ENCODE measurements at regions not wholly inside any gene's neighbourhood (a gene's known extent, or its start where the extent isn't known, plus 50 kb on each side); places are given as distances from the start of the nearest gene placed in this dataset.

- no peaks in the 10 kb centered on the region for H3K79me2 ChIP-seq (ENCODE audit: insufficient read depth, low read length)
- H4K20me1 ChIP-seq (ENCODE audit: low read depth, low read length): no peaks in the 10 kb centered on the region
- H3F3A ChIP-seq (ENCODE audit: insufficient read depth): no peaks in the 10 kb centered on the region
- H3K4me3 ChIP-seq (ENCODE audit: insufficient read depth, low read length, poor library complexity, severe bottlenecking): no peak overlapping the region
- H3K9ac ChIP-seq (ENCODE audit: low read length): no peak overlapping the region
- H3K27ac ChIP-seq (ENCODE audit: low read depth, low read length): no peak overlapping the region
- H2AFZ ChIP-seq (ENCODE audit: low read depth, low read length, severe bottlenecking): no peak overlapping the region
- no peaks in the 10 kb centered on the region for H3K9me2 ChIP-seq (replicated peaks; ENCODE audit: insufficient read depth, low read length)
- H3K36me3 ChIP-seq (ENCODE audit: low read length): no peaks in the 10 kb centered on the region
- no peak overlapping the region for H3K4me2 ChIP-seq (ENCODE audit: low read depth, low read length, poor library complexity, severe bottlenecking)
- TF ChIP-seq EZH2phosphoT487 (conservative IDR thresholded peaks at IDR 0.05; ENCODE audit: low read length) (no peak), CTCF (IDR thresholded peaks at IDR 0.05; ENCODE audit: insufficient read depth, low read length, poor library complexity, severe bottlenecking) (no peak)
- H3K9me3 ChIP-seq (ENCODE audit: insufficient read depth, low read length): no peaks in the 10 kb centered on the region
- no peaks in the 10 kb centered on the region for H3K27me3 ChIP-seq (ENCODE audit: low read length)
These were observed 393.3 kb downstream of the PPP3CA start for GRCh38 chr4:100954046-100954445.

GRCh38 chr4:100953616-100954015 is 393.7 kb downstream of the PPP3CA start:
- no peak overlapping the region for H3K4me3 ChIP-seq (ENCODE audit: insufficient read depth, low read length, poor library complexity, severe bottlenecking)
- H4K20me1 ChIP-seq (ENCODE audit: low read depth, low read length): no peaks in the 10 kb centered on the region
- TF ChIP-seq CTCF (IDR thresholded peaks at IDR 0.05; ENCODE audit: insufficient read depth, low read length, poor library complexity, severe bottlenecking): no peak
- no peak for TF ChIP-seq EZH2phosphoT487 (conservative IDR thresholded peaks at IDR 0.05; ENCODE audit: low read length)
- no peak overlapping the region for H3K9ac ChIP-seq (ENCODE audit: low read length)
- H3K9me2 ChIP-seq (replicated peaks; ENCODE audit: insufficient read depth, low read length): no peaks in the 10 kb centered on the region
- no peaks in the 10 kb centered on the region for H3K79me2 ChIP-seq (ENCODE audit: insufficient read depth, low read length)
- no peak overlapping the region for H2AFZ ChIP-seq (ENCODE audit: low read depth, low read length, severe bottlenecking)
- H3K27ac ChIP-seq (ENCODE audit: low read depth, low read length): no peak overlapping the region
- no peak overlapping the region for H3K4me2 ChIP-seq (ENCODE audit: low read depth, low read length, poor library complexity, severe bottlenecking)
- H3K27me3 ChIP-seq (ENCODE audit: low read length): no peaks in the 10 kb centered on the region
- no peaks in the 10 kb centered on the region for H3K9me3 ChIP-seq (ENCODE audit: insufficient read depth, low read length)
- no peaks in the 10 kb centered on the region for H3K36me3 ChIP-seq (ENCODE audit: low read length)
- no peaks in the 10 kb centered on the region for H3F3A ChIP-seq (ENCODE audit: insufficient read depth)

DNA sequence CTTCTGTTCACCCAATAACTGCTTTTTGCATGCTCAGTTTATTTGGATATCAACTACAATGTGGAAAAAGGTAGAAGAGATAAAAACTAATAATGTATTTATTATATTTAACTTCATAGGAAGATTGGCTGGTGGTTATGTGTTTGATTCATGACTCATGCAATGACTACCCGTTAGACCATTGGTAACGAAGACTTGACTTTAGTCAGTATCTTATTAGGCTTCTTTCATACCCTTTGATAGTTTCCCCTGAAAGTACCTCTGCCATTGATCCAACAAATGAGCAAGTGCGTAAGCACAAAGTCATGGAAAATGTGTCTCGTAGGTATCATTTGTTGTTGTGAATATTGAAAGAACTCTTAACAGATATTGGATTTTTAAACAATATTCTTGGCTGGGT is 394.7 kb downstream of the PPP3CA start:
- no peaks in the 10 kb centered on the region for H3K9me3 ChIP-seq (ENCODE audit: insufficient read depth, low read length)
- no peaks in the 10 kb centered on the region for H3K79me2 ChIP-seq (ENCODE audit: insufficient read depth, low read length)
- no peaks in the 10 kb centered on the region for H4K20me1 ChIP-seq (ENCODE audit: low read depth, low read length)
- H3F3A ChIP-seq (ENCODE audit: insufficient read depth): no peaks in the 10 kb centered on the region
- H3K9me2 ChIP-seq (replicated peaks; ENCODE audit: insufficient read depth, low read length): no peaks in the 10 kb centered on the region
- H3K4me3 ChIP-seq (ENCODE audit: insufficient read depth, low read length, poor library complexity, severe bottlenecking): no peak overlapping the region
- no peak overlapping the region for H3K27ac ChIP-seq (ENCODE audit: low read depth, low read length)
- no peak overlapping the region for H2AFZ ChIP-seq (ENCODE audit: low read depth, low read length, severe bottlenecking)
- H3K9ac ChIP-seq (ENCODE audit: low read length): no peak overlapping the region
- no peak overlapping the region for H3K4me2 ChIP-seq (ENCODE audit: low read depth, low read length, poor library complexity, severe bottlenecking)
- no peaks in the 10 kb centered on the region for H3K27me3 ChIP-seq (ENCODE audit: low read length)
- no peaks in the 10 kb centered on the region for H3K36me3 ChIP-seq (ENCODE audit: low read length)
- TF ChIP-seq CTCF (IDR thresholded peaks at IDR 0.05; ENCODE audit: insufficient read depth, low read length, poor library complexity, severe bottlenecking) (no peak), EZH2phosphoT487 (conservative IDR thresholded peaks at IDR 0.05; ENCODE audit: low read length) (no peak)

All from SU-DHL-6 (cell line).